B cell (primary cell): ENCODE measurements at regions not wholly inside any gene's neighbourhood (a gene's known extent, or its start where the extent isn't known, plus 50 kb on each side); places are given as distances from the start of the nearest gene placed in this dataset.

Source experiments
- EZH2 ChIP-seq: IDR thresholded peaks from 2 replicates; pipeline ENCODE4 v1.6.1; 2012; ENCODE audit warnings: borderline replicate concordance, low read depth, mild to moderate bottlenecking, moderate library complexity, low read length; ENCODE audit not compliant: insufficient read depth, poor library complexity, severe bottlenecking
- TF ChIP-seq, protein P1 (sequence below): fragments of 200-600 bp; IDR thresholded peaks from one replicate; pipeline ENCODE4 v1.8.0; 2022; ENCODE audit warnings: antibody characterized with exemption, mild to moderate bottlenecking

DNA sequence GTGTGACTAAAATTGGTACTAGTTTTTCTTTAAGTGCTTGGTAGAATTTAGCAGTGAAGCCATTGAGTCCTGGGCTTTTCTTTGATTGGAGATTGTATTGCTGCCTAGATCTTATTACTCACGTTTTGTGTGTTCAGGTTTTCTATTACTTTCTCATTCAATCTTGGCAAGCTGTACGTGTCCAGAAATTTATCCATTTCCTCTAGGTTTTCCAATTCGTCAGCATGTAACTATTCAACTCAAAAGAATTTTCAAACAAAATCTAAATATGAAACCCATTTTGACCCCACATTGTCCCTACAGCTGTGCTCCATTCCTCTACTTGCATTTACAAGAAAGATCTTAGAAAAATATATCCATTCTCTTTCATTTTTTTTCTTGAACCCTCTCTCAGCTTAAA is 1613.4 kb upstream of the SEL1L start:
- TF ChIP-seq, protein P1, sequence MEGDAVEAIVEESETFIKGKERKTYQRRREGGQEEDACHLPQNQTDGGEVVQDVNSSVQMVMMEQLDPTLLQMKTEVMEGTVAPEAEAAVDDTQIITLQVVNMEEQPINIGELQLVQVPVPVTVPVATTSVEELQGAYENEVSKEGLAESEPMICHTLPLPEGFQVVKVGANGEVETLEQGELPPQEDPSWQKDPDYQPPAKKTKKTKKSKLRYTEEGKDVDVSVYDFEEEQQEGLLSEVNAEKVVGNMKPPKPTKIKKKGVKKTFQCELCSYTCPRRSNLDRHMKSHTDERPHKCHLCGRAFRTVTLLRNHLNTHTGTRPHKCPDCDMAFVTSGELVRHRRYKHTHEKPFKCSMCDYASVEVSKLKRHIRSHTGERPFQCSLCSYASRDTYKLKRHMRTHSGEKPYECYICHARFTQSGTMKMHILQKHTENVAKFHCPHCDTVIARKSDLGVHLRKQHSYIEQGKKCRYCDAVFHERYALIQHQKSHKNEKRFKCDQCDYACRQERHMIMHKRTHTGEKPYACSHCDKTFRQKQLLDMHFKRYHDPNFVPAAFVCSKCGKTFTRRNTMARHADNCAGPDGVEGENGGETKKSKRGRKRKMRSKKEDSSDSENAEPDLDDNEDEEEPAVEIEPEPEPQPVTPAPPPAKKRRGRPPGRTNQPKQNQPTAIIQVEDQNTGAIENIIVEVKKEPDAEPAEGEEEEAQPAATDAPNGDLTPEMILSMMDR = no peak
- no peak for TF ChIP-seq EZH2
